GM12872 (cell line): ENCODE measurements at regions not wholly inside any gene's neighbourhood (a gene's known extent, or its start where the extent isn't known, plus 50 kb on each side); places are given as distances from the start of the nearest gene placed in this dataset.

Experiments used
- CTCF ChIP-seq: IDR thresholded peaks from 3 replicates; pipeline ENCODE4 v1.5.1; 2011; ENCODE audit warnings: low read depth, mild to moderate bottlenecking, low read length, moderate library complexity; ENCODE audit not compliant: insufficient read depth

- TF ChIP-seq CTCF: no peak
Observed at GRCh38 chr3:67200618-67201017, 202.5 kb downstream of the KBTBD8 start.

GRCh38 chr3:67201026-67201425 is 202.9 kb downstream of the KBTBD8 start:
- no peak for TF ChIP-seq CTCF

- no peak for TF ChIP-seq CTCF
Observed at GRCh38 chr3:67202053-67202452, 203.9 kb downstream of the KBTBD8 start.

GRCh38 chr3:67204951-67205350 is 206.8 kb downstream of the KBTBD8 start:
- no peak for TF ChIP-seq CTCF

GRCh38 chr3:67215690-67216089 is 217.6 kb downstream of the KBTBD8 start:
- no peak for TF ChIP-seq CTCF

- no peak for TF ChIP-seq CTCF
Observed at GRCh38 chr3:67227030-67227429, 228.9 kb downstream of the KBTBD8 start.

- TF ChIP-seq CTCF: no peak
Observed at GRCh38 chr3:67228136-67228535, 230.0 kb downstream of the KBTBD8 start.

- TF ChIP-seq CTCF: no peak
Observed at GRCh38 chr3:67232642-67233041, 234.5 kb downstream of the KBTBD8 start.
